Activated naive CD8-positive, alpha-beta T cell treated with anti-CD3 and anti-CD28 coated beads for 36 hours (primary cell): ENCODE measurements at regions not wholly inside any gene's neighbourhood (a gene's known extent, or its start where the extent isn't known, plus 50 kb on each side); places are given as distances from the start of the nearest gene placed in this dataset.

Source experiments
- DNase-seq: peaks from one replicate; pipeline ENCODE4 v3.0.0; 2021
- H3K27ac Mint-ChIP-seq: one replicate; pipeline ENCODE4 v1.8.0; 2022; ENCODE audit warnings: mild to moderate bottlenecking, moderate library complexity, mixed read lengths
- H3K27me3 Mint-ChIP-seq: one replicate; pipeline ENCODE4 v1.8.0; 2022; ENCODE audit warnings: mild to moderate bottlenecking, mixed read lengths
- H3K36me3 Mint-ChIP-seq: one replicate; pipeline ENCODE4 v1.8.0; 2021; ENCODE audit warnings: mild to moderate bottlenecking, mixed read lengths
- H3K4me1 Mint-ChIP-seq: one replicate; pipeline ENCODE4 v1.8.0; 2021; ENCODE audit warnings: mixed read lengths
- H3K4me3 Mint-ChIP-seq: one replicate; pipeline ENCODE4 v1.8.0; 2022; ENCODE audit warnings: mild to moderate bottlenecking, moderate library complexity, mixed read lengths
- H3K9me3 Mint-ChIP-seq: one replicate; pipeline ENCODE4 v1.8.0; 2022; ENCODE audit warnings: mixed read lengths

GRCh38 chr2:81872006-81872405, 1567.5 kb upstream of the LRRTM1 start:
- H3K4me1 Mint-ChIP-seq, result no peaks in the 10 kb centered on the region
- peaks cover 3% of the 10 kb centered on the region for H3K9me3 Mint-ChIP-seq
- H3K27ac Mint-ChIP-seq, result no peak overlapping the region
- H3K36me3 Mint-ChIP-seq, result no peaks in the 10 kb centered on the region
- no peak overlapping the region for H3K4me3 Mint-ChIP-seq
- no peak for DNase-seq
- H3K27me3 Mint-ChIP-seq, result no peaks in the 10 kb centered on the region

GRCh38 chr2:81870119-81870518, 1565.6 kb upstream of the LRRTM1 start:
- Mint-ChIP-seq H3K4me1 (no peaks in the 10 kb centered on the region), H3K4me3 (no peak overlapping the region), H3K9me3 (peaks cover 3% of the 10 kb centered on the region), H3K27me3 (no peaks in the 10 kb centered on the region), H3K27ac (no peak overlapping the region), H3K36me3 (no peaks in the 10 kb centered on the region)
- DNase-seq, result no peak

GRCh38 chr2:81858998-81859397, 1554.4 kb upstream of the LRRTM1 start:
- no peaks in the 10 kb centered on the region for H3K4me1 Mint-ChIP-seq
- no peak overlapping the region for H3K4me3 Mint-ChIP-seq
- H3K36me3 Mint-ChIP-seq, result no peaks in the 10 kb centered on the region
- H3K9me3 Mint-ChIP-seq, result peaks cover 13% of the 10 kb centered on the region
- no peak overlapping the region for H3K27ac Mint-ChIP-seq
- H3K27me3 Mint-ChIP-seq, result no peaks in the 10 kb centered on the region
- DNase-seq, result no peak

- no peak for DNase-seq
- Mint-ChIP-seq H3K27ac (no peak overlapping the region), H3K27me3 (no peaks in the 10 kb centered on the region), H3K36me3 (no peaks in the 10 kb centered on the region), H3K4me3 (no peak overlapping the region), H3K9me3 (peaks cover 3% of the 10 kb centered on the region), H3K4me1 (no peaks in the 10 kb centered on the region)
These were observed 1548.8 kb upstream of the LRRTM1 start for GRCh38 chr2:81853341-81853740.

- DNase-seq, result no peak
- no peak overlapping the region for H3K27ac Mint-ChIP-seq
- no peaks in the 10 kb centered on the region for H3K36me3 Mint-ChIP-seq
- peaks cover 5% of the 10 kb centered on the region for H3K9me3 Mint-ChIP-seq
- H3K27me3 Mint-ChIP-seq, result no peaks in the 10 kb centered on the region
- no peaks in the 10 kb centered on the region for H3K4me1 Mint-ChIP-seq
- H3K4me3 Mint-ChIP-seq, result no peak overlapping the region
These were observed 1548.1 kb upstream of the LRRTM1 start for GRCh38 chr2:81852651-81853050.

- H3K4me1 Mint-ChIP-seq, result no peaks in the 10 kb centered on the region
- no peak for DNase-seq
- peaks cover 24% of the 10 kb centered on the region for H3K9me3 Mint-ChIP-seq
- no peak overlapping the region for H3K4me3 Mint-ChIP-seq
- no peaks in the 10 kb centered on the region for H3K36me3 Mint-ChIP-seq
- H3K27ac Mint-ChIP-seq, result no peak overlapping the region
- H3K27me3 Mint-ChIP-seq, result no peaks in the 10 kb centered on the region
These were observed 1535.2 kb upstream of the LRRTM1 start for GRCh38 chr2:81839780-81840179.

- Mint-ChIP-seq H3K36me3 (no peaks in the 10 kb centered on the region), H3K27me3 (no peaks in the 10 kb centered on the region), H3K27ac (no peak overlapping the region), H3K9me3 (peaks cover 17% of the 10 kb centered on the region), H3K4me1 (no peaks in the 10 kb centered on the region), H3K4me3 (no peak overlapping the region)
- DNase-seq, result no peak
These were observed 1530.9 kb upstream of the LRRTM1 start for GRCh38 chr2:81835321-81836000.

GRCh38 chr2:81786811-81787210, 1482.3 kb upstream of the LRRTM1 start:
- Mint-ChIP-seq H3K36me3 (no peaks in the 10 kb centered on the region), H3K27ac (no peak overlapping the region), H3K4me3 (no peak overlapping the region), H3K27me3 (no peaks in the 10 kb centered on the region), H3K4me1 (no peaks in the 10 kb centered on the region), H3K9me3 (peaks cover 9% of the 10 kb centered on the region)
- DNase-seq, result no peak

GRCh38 chr2:81767187-81767912, 1462.8 kb upstream of the LRRTM1 start:
- Mint-ChIP-seq H3K27ac (no peak overlapping the region), H3K4me1 (no peaks in the 10 kb centered on the region)

GRCh38 chr2:81747481-81748070, 1443.0 kb upstream of the LRRTM1 start:
- Mint-ChIP-seq H3K9me3 (peaks cover 6% of the 10 kb centered on the region), H3K4me3 (no peak overlapping the region), H3K27me3 (no peaks in the 10 kb centered on the region), H3K27ac (no peak overlapping the region), H3K4me1 (no peaks in the 10 kb centered on the region), H3K36me3 (no peaks in the 10 kb centered on the region)
- DNase-seq, result no peak

More at GRCh38 chr2:81767187-81767912, 1462.8 kb upstream of the LRRTM1 start:
- DNase-seq, result no peak
- no peaks in the 10 kb centered on the region for H3K36me3 Mint-ChIP-seq
- H3K4me3 Mint-ChIP-seq, result no peak overlapping the region
- no peaks in the 10 kb centered on the region for H3K27me3 Mint-ChIP-seq
- H3K9me3 Mint-ChIP-seq, result peaks cover 5% of the 10 kb centered on the region

GRCh38 chr2:81739966-81740365, 1435.4 kb upstream of the LRRTM1 start:
- H3K27ac Mint-ChIP-seq, result no peak overlapping the region
- H3K4me1 Mint-ChIP-seq, result no peaks in the 10 kb centered on the region

GRCh38 chr2:81734981-81735380, 1430.4 kb upstream of the LRRTM1 start:
- no peak overlapping the region for H3K4me3 Mint-ChIP-seq
- peaks cover 5% of the 10 kb centered on the region for H3K9me3 Mint-ChIP-seq
- H3K27me3 Mint-ChIP-seq, result no peaks in the 10 kb centered on the region

More at GRCh38 chr2:81739966-81740365, 1435.4 kb upstream of the LRRTM1 start:
- Mint-ChIP-seq H3K36me3 (no peaks in the 10 kb centered on the region), H3K4me3 (no peak overlapping the region), H3K9me3 (peaks cover 6% of the 10 kb centered on the region), H3K27me3 (no peaks in the 10 kb centered on the region)
- DNase-seq, result no peak

GRCh38 chr2:81714817-81715216, 1410.3 kb upstream of the LRRTM1 start:
- Mint-ChIP-seq H3K4me3 (no peak overlapping the region), H3K27me3 (no peaks in the 10 kb centered on the region), H3K4me1 (no peaks in the 10 kb centered on the region), H3K27ac (no peak overlapping the region), H3K36me3 (no peaks in the 10 kb centered on the region), H3K9me3 (peaks cover 7% of the 10 kb centered on the region)
- no peak for DNase-seq

More at GRCh38 chr2:81734981-81735380, 1430.4 kb upstream of the LRRTM1 start:
- no peak for DNase-seq
- Mint-ChIP-seq H3K4me1 (no peaks in the 10 kb centered on the region), H3K27ac (no peak overlapping the region), H3K36me3 (no peaks in the 10 kb centered on the region)

GRCh38 chr2:81706856-81707255, 1402.3 kb upstream of the LRRTM1 start:
- no peaks in the 10 kb centered on the region for H3K4me1 Mint-ChIP-seq
- H3K9me3 Mint-ChIP-seq, result peaks cover 4% of the 10 kb centered on the region
- no peak overlapping the region for H3K4me3 Mint-ChIP-seq
- no peaks in the 10 kb centered on the region for H3K27me3 Mint-ChIP-seq
- no peak overlapping the region for H3K27ac Mint-ChIP-seq
- no peaks in the 10 kb centered on the region for H3K36me3 Mint-ChIP-seq
- no peak for DNase-seq

GRCh38 chr2:81703831-81704230, 1399.3 kb upstream of the LRRTM1 start:
- H3K36me3 Mint-ChIP-seq, result no peaks in the 10 kb centered on the region
- no peak for DNase-seq
- H3K4me3 Mint-ChIP-seq, result no peak overlapping the region
- H3K9me3 Mint-ChIP-seq, result peaks cover 2% of the 10 kb centered on the region
- no peak overlapping the region for H3K27ac Mint-ChIP-seq
- no peaks in the 10 kb centered on the region for H3K4me1 Mint-ChIP-seq
- H3K27me3 Mint-ChIP-seq, result no peaks in the 10 kb centered on the region
